Nephron (organoid): ENCODE measurements at regions not wholly inside any gene's neighbourhood (a gene's known extent, or its start where the extent isn't known, plus 50 kb on each side); places are given as distances from the start of the nearest gene placed in this dataset.
A peak's percentile ranks its signal among the peaks of the same experiment; 100 is the strongest.

Source experiments
- H3K27ac Mint-ChIP-seq, 3 experiments: 2 replicates each; pipeline ENCODE4 v1.8.0; 2020; ENCODE audit warnings: mixed read lengths in 3 of 3, mild to moderate bottlenecking in 2 of 3, moderate library complexity in 1 of 3
- H3K27me3 Mint-ChIP-seq: 2 replicates; pipeline ENCODE4 v1.8.0; 2021; ENCODE audit warnings: low read depth, mild to moderate bottlenecking, moderate library complexity, mixed read lengths
- H3K36me3 Mint-ChIP-seq: 2 replicates; pipeline ENCODE4 v1.8.0; 2020; ENCODE audit warnings: low read depth, mixed read lengths
- H3K4me1 Mint-ChIP-seq: 2 replicates; pipeline ENCODE4 v1.8.0; 2020; ENCODE audit warnings: mixed read lengths
- H3K4me3 Mint-ChIP-seq, 3 experiments: 2 replicates each; pipeline ENCODE4 v1.8.0; 2020; ENCODE audit warnings: mild to moderate bottlenecking in 3 of 3, mixed read lengths in 3 of 3, moderate library complexity in 2 of 3
- H3K9me3 Mint-ChIP-seq: 2 replicates; pipeline ENCODE4 v1.8.0; 2020; ENCODE audit warnings: mixed read lengths
- TF ChIP-seq, protein P1 (sequence below), 3 experiments: fragments of 200-600 bp; sonication (generic); IDR thresholded peaks; one replicate each; pipeline ENCODE4 v1.5.0; 2021; ENCODE audit warnings: antibody characterized with exemption in 3 of 3; ENCODE audit not compliant: unreplicated experiment in 3 of 3

DNA sequence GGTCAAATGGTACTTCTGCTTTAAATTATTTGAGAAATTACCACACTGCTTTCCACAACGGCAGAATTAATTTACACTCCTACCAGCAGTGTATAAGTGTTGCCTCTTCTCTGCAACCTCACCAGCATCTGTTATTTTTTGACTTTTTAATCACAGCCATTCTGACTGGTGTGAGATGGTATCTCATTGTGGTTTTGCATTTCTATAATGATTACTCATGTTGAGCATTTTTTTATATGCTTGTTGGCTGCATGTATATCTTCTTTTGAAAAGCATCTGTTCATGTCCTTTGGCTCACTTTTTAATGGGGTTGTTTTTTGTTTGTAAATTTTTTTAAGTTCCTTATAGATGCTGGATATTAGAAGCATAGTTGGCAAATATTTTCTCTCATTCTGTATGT is 446.7 kb downstream of the PMP22 start:
- H3K4me1 Mint-ChIP-seq: no peaks in the 10 kb centered on the region
- no peak overlapping the region for H3K27ac Mint-ChIP-seq
- H3K27me3 Mint-ChIP-seq: peaks cover 19% of the 10 kb centered on the region
- TF ChIP-seq, protein P1, sequence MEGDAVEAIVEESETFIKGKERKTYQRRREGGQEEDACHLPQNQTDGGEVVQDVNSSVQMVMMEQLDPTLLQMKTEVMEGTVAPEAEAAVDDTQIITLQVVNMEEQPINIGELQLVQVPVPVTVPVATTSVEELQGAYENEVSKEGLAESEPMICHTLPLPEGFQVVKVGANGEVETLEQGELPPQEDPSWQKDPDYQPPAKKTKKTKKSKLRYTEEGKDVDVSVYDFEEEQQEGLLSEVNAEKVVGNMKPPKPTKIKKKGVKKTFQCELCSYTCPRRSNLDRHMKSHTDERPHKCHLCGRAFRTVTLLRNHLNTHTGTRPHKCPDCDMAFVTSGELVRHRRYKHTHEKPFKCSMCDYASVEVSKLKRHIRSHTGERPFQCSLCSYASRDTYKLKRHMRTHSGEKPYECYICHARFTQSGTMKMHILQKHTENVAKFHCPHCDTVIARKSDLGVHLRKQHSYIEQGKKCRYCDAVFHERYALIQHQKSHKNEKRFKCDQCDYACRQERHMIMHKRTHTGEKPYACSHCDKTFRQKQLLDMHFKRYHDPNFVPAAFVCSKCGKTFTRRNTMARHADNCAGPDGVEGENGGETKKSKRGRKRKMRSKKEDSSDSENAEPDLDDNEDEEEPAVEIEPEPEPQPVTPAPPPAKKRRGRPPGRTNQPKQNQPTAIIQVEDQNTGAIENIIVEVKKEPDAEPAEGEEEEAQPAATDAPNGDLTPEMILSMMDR (IDR thresholded peaks at IDR 0.05; ENCODE audit: unreplicated experiment in 3 of 3): no peak
- no peak overlapping the region for H3K4me3 Mint-ChIP-seq
- no peaks in the 10 kb centered on the region for H3K36me3 Mint-ChIP-seq
- H3K9me3 Mint-ChIP-seq: peaks cover 13% of the 10 kb centered on the region

DNA sequence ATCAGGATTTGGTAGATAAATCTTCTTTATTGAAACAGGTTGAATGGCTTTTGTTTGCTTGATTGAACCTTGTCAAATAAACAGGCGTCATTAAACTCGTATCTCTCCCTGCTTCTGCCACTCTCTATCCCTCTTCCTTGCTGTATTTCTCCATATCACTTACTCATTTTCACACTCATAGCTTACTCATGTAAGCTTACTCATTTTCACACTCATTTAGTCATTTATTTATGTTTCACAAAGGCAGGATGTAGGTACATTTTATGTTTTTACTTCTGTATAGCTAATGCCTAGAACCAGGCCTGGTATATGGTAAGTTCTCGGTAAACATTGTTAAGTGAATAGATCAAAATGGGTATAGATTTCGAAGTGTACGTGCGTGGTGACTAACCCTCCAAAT is 450.0 kb downstream of the PMP22 start:
- H3K4me1 Mint-ChIP-seq: no peaks in the 10 kb centered on the region
- H3K36me3 Mint-ChIP-seq: no peaks in the 10 kb centered on the region
- no peak overlapping the region for H3K4me3 Mint-ChIP-seq
- peaks cover 25% of the 10 kb centered on the region for H3K9me3 Mint-ChIP-seq
- TF ChIP-seq, protein P1 (IDR thresholded peaks at IDR 0.05; ENCODE audit: unreplicated experiment in 3 of 3): no peak
- H3K27me3 Mint-ChIP-seq: peaks cover 23% of the 10 kb centered on the region
- H3K27ac Mint-ChIP-seq: no peak overlapping the region

DNA sequence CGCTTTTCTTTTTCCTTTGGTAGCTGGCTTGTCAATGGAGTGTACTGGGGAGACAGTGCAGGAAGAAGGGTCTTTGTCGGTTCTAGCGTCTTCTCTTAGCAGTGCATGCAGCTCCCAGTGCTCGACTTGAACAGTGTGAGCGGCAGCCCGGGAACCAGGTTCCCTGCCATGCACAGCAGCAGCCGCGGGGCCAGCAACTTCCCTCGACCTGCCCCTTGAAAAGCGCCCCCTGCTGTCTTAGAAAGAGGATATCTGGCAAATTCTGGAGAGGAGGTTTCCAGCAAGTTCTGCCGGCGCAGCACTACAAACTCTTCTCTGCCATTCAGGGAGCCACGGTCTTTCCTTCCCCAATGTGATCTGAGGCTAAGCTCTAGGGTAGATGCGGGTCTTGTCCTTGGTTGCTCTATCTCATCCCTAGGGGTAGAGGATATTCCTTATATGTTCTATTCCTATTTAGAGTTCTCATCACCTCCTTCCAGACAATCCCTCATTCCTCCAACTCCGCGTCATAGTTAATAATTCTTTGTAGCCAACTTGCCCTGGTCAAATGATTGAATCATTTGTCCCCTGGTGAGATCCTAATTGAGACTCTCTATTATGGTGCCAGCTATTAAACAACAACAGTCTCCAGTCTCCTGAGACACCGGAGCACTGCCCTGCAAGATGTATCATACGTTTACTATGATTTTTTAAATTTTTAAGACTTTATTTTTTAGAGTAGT is 451.3 kb downstream of the PMP22 start:
- peaks cover 17% of the 10 kb centered on the region for H3K27me3 Mint-ChIP-seq
- peaks cover 27% of the 10 kb centered on the region for H3K9me3 Mint-ChIP-seq
- no peaks in the 10 kb centered on the region for H3K4me1 Mint-ChIP-seq
- H3K4me3 Mint-ChIP-seq: no peak overlapping the region
- H3K27ac Mint-ChIP-seq: no peak overlapping the region
- TF ChIP-seq, protein P1 (IDR thresholded peaks at IDR 0.05; ENCODE audit: unreplicated experiment in 3 of 3): no peak
- no peaks in the 10 kb centered on the region for H3K36me3 Mint-ChIP-seq

DNA sequence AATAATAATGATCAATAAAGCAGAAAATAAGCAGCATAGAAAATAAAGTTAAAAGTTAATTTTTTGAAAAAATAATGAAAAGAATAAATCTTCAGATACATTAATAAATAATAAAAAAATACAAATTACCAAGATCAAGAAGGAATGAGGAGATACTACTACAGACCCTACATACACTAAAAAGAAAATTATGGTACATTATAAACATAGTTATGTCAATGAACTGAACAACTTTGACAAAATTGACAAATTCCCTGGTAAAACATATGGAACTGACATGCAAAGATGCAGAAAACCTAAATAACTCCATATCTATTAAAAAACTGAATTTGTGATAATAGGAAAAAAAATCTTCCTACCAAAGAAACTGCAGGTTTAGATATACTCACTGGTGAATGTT is 456.7 kb downstream of the PMP22 start:
- peaks cover 9% of the 10 kb centered on the region for H3K4me1 Mint-ChIP-seq
- H3K27me3 Mint-ChIP-seq: peaks cover 5% of the 10 kb centered on the region
- H3K9me3 Mint-ChIP-seq: peaks cover 29% of the 10 kb centered on the region
- H3K36me3 Mint-ChIP-seq: no peaks in the 10 kb centered on the region
- H3K27ac Mint-ChIP-seq: no peak overlapping the region
- TF ChIP-seq, protein P1 (IDR thresholded peaks at IDR 0.05; ENCODE audit: unreplicated experiment in 3 of 3): no peak
- H3K4me3 Mint-ChIP-seq: no peak overlapping the region

DNA sequence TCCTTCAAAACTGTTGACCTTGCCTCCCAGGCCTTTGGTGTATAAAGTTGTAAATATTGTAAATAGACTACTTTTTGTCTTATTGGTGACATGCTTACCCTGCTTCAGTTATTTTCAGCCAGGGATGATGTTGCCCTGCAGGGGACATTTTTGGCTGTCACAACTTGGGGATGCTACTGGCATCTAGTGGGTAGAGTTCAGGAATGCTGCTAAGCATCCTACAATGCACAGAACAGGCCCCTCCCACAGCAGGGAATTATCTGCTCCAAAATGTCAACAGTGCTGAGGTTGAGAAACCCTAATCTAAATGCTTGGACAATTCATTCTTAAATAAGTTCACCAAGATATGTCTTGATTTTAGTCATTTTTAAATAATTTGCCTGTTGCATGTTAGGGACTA is 459.8 kb downstream of the PMP22 start:
- Mint-ChIP-seq H3K4me3 (no peak overlapping the region), H3K27me3 (no peaks in the 10 kb centered on the region), H3K27ac (no peak overlapping the region), H3K9me3 (peaks cover 18% of the 10 kb centered on the region), H3K4me1 (peaks cover 9% of the 10 kb centered on the region), H3K36me3 (no peaks in the 10 kb centered on the region)
- TF ChIP-seq, protein P1 (IDR thresholded peaks at IDR 0.05; ENCODE audit: unreplicated experiment in 3 of 3): no peak

DNA sequence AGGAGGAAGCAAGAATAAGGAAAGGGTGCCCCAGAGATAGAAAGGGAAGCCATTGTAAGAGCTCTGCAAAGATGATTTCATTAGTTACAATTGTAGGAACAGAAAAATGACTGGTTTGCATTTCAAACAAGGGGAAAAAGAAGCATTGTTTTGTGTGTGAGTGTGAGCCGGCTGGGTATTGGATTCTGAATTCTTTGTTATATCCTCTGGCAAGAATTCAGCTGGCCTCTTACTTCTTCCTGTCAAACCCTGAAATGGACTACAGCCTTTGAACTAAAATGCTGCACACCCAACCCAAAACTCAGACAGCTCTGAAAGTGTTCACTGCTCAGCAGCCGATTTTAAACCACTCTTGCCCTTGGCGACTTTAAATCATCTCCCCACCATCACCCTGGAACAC is 461.3 kb downstream of the PMP22 start:
- Mint-ChIP-seq H3K27me3 (no peaks in the 10 kb centered on the region), H3K4me3 (no peak overlapping the region), H3K4me1 (peaks cover 9% of the 10 kb centered on the region), H3K36me3 (peaks cover 3% of the 10 kb centered on the region), H3K27ac (peak overlapping the region; percentile 2 to 22 (median 10)), H3K9me3 (peaks cover 22% of the 10 kb centered on the region)
- TF ChIP-seq, protein P1 (IDR thresholded peaks at IDR 0.05; ENCODE audit: unreplicated experiment in 3 of 3): no peak
